Tibial nerve (tissue), 3 donors: ENCODE measurements at regions not wholly inside any gene's neighbourhood (a gene's known extent, or its start where the extent isn't known, plus 50 kb on each side); places are given as distances from the start of the nearest gene placed in this dataset.

Experiments used
- CTCF ChIP-seq, 5 experiments: fragments of 200-600 bp in 3 of 5; fragments of 450-650 bp in 2 of 5; sonication (generic) in 3 of 5; IDR thresholded peaks; one replicate each; pipeline ENCODE4 v1.5.1; 2016 to 2019; ENCODE audit warnings: antibody characterized with exemption in 5 of 5, mild to moderate bottlenecking in 3 of 5, moderate library complexity in 2 of 5
- POLR2A ChIP-seq, 2 donors: fragments of 450-650 bp; IDR thresholded peaks; one replicate each; pipeline ENCODE4 v1.6.1; 2017; ENCODE audit warnings: antibody characterized with exemption in 2 of 2, mild to moderate bottlenecking in 2 of 2, moderate library complexity in 2 of 2

- TF ChIP-seq CTCF (IDR thresholded peaks at IDR 0.05): no peak
- no peak for TF ChIP-seq POLR2A (IDR thresholded peaks at IDR 0.05)
Measured at GRCh38 chr7:11899247-11899646, 67.2 kb upstream of the THSD7A start.
